ENCODE measurements at regions not wholly inside any gene's neighbourhood (a gene's known extent, or its start where the extent isn't known, plus 50 kb on each side); places are given as distances from the start of the nearest gene placed in this dataset.

- ChIA-PET POLR2A (ENCODE audit: low non-redundant PET) (no interaction called here), CTCF (no interaction called here)
- H3K4me3 ChIP-seq (ENCODE audit: low read depth, low read length, poor library complexity, severe bottlenecking), result no peak overlapping the region
- H3K27me3 ChIP-seq (replicated peaks; ENCODE audit: insufficient read depth, low read depth, low read length, poor library complexity), result no peaks in the 10 kb centered on the region
- intact Hi-C loops (cut with micrococcal nuclease; ENCODE audit: unreplicated experiment), result no loop called here
- no peaks in the 10 kb centered on the region for H3K4me1 ChIP-seq (ENCODE audit: insufficient read depth, low read length, poor library complexity, severe bottlenecking)
- H3K27ac ChIP-seq (ENCODE audit: low read depth, low read length, poor library complexity, severe bottlenecking), result no peak overlapping the region
- H3K9me3 ChIP-seq (ENCODE audit: low read depth, low read length, poor library complexity, severe bottlenecking), result peaks cover 4% of the 10 kb centered on the region
- no peak for TF ChIP-seq CTCF (conservative IDR thresholded peaks at IDR 0.05; ENCODE audit: low read depth, low read length)
- TF ChIP-seq EZH2 (IDR thresholded peaks at IDR 0.05; ENCODE audit: borderline replicate concordance, low read depth, low read length, poor library complexity, severe bottlenecking), result no peak
- no TSS peak for BruUV-seq (replicated peaks)
- no peaks in the 10 kb centered on the region for H3K36me3 ChIP-seq (ENCODE audit: insufficient read depth, low read length, poor library complexity, severe bottlenecking)
- DNase-seq (ENCODE audit: low spot score), result no peak
Observed at GRCh38 chr3:177484206-177484605, 286.9 kb upstream of the TBL1XR1 start.

- TF ChIP-seq EZH2 (IDR thresholded peaks at IDR 0.05; ENCODE audit: borderline replicate concordance, low read depth, low read length, poor library complexity, severe bottlenecking) (no peak), CTCF (conservative IDR thresholded peaks at IDR 0.05; ENCODE audit: low read depth, low read length) (no peak)
- Histone ChIP-seq H3K27ac (ENCODE audit: low read depth, low read length, poor library complexity, severe bottlenecking) (no peak overlapping the region), H3K36me3 (ENCODE audit: insufficient read depth, low read length, poor library complexity, severe bottlenecking) (no peaks in the 10 kb centered on the region), H3K9me3 (ENCODE audit: low read depth, low read length, poor library complexity, severe bottlenecking) (peaks cover 4% of the 10 kb centered on the region), H3K4me3 (ENCODE audit: low read depth, low read length, poor library complexity, severe bottlenecking) (no peak overlapping the region), H3K4me1 (ENCODE audit: insufficient read depth, low read length, poor library complexity, severe bottlenecking) (no peaks in the 10 kb centered on the region), H3K27me3 (replicated peaks; ENCODE audit: insufficient read depth, low read depth, low read length, poor library complexity) (no peaks in the 10 kb centered on the region)
- intact Hi-C loops (cut with micrococcal nuclease; ENCODE audit: unreplicated experiment), result no loop called here
- POLR2A ChIA-PET (ENCODE audit: low non-redundant PET), result no interaction called here
- no TSS peak for BruUV-seq (replicated peaks)
- CTCF ChIA-PET, result no interaction called here
- DNase-seq (ENCODE audit: low spot score), result no peak
Observed at GRCh38 chr3:177484926-177485325, 287.6 kb upstream of the TBL1XR1 start.

- intact Hi-C loops (cut with micrococcal nuclease; ENCODE audit: unreplicated experiment), result no loop called here
- no peaks in the 10 kb centered on the region for H3K36me3 ChIP-seq (ENCODE audit: insufficient read depth, low read length, poor library complexity, severe bottlenecking)
- ChIA-PET CTCF (no interaction called here), POLR2A (ENCODE audit: low non-redundant PET) (no interaction called here)
- no peak overlapping the region for H3K27ac ChIP-seq (ENCODE audit: low read depth, low read length, poor library complexity, severe bottlenecking)
- peaks cover 4% of the 10 kb centered on the region for H3K9me3 ChIP-seq (ENCODE audit: low read depth, low read length, poor library complexity, severe bottlenecking)
- H3K4me3 ChIP-seq (ENCODE audit: low read depth, low read length, poor library complexity, severe bottlenecking), result no peak overlapping the region
- no peak for TF ChIP-seq EZH2 (IDR thresholded peaks at IDR 0.05; ENCODE audit: borderline replicate concordance, low read depth, low read length, poor library complexity, severe bottlenecking)
- TF ChIP-seq CTCF (conservative IDR thresholded peaks at IDR 0.05; ENCODE audit: low read depth, low read length), result no peak
- no peak for DNase-seq (ENCODE audit: low spot score)
- peaks cover 8% of the 10 kb centered on the region for H3K4me1 ChIP-seq (ENCODE audit: insufficient read depth, low read length, poor library complexity, severe bottlenecking)
- no TSS peak for BruUV-seq (replicated peaks)
- H3K27me3 ChIP-seq (replicated peaks; ENCODE audit: insufficient read depth, low read depth, low read length, poor library complexity), result no peaks in the 10 kb centered on the region
Observed at GRCh38 chr3:177487635-177488186, 290.4 kb upstream of the TBL1XR1 start.

Data from A673 (cell line).